Neural progenitor cell (in vitro differentiated cells): ENCODE measurements at regions not wholly inside any gene's neighbourhood (a gene's known extent, or its start where the extent isn't known, plus 50 kb on each side); places are given as distances from the start of the nearest gene placed in this dataset.

Experiments used
- DNase-seq: peaks from one replicate; pipeline ENCODE4 v3.0.0-alpha.2; 2016; ENCODE audit warnings: low spot score
- H2AFZ ChIP-seq: fragments of 200-600 bp; sonication (generic); replicated peaks from 2 replicates; pipeline ENCODE4 v1.6.1; 2016; ENCODE audit warnings: antibody characterized with exemption
- H3F3A ChIP-seq: fragments of 200-600 bp; sonication (generic); 2 replicates; pipeline ENCODE4 v1.6.1; 2016; ENCODE audit warnings: antibody characterized with exemption, low read depth
- H3K27ac ChIP-seq: fragments of 200-600 bp; sonication (generic); 2 replicates; pipeline ENCODE4 v1.5.1; 2016; ENCODE audit warnings: mild to moderate bottlenecking
- H3K27me3 ChIP-seq: fragments of 200-600 bp; sonication (generic); 2 replicates; pipeline ENCODE4 v1.6.1; 2016; ENCODE audit warnings: mild to moderate bottlenecking, moderate library complexity
- H3K36me3 ChIP-seq: fragments of 200-600 bp; sonication (generic); 2 replicates; pipeline ENCODE4 v1.5.1; 2016
- H3K4me1 ChIP-seq: fragments of 200-600 bp; sonication (generic); 2 replicates; pipeline ENCODE4 v1.6.1; 2016; ENCODE audit warnings: mixed run types
- H3K4me2 ChIP-seq: fragments of 200-600 bp; sonication (generic); 2 replicates; pipeline ENCODE4 v1.6.1; 2016
- H3K4me3 ChIP-seq: fragments of 200-600 bp; sonication (generic); 2 replicates; pipeline ENCODE4 v1.5.1; 2016
- H3K79me2 ChIP-seq: fragments of 200-600 bp; sonication (generic); 2 replicates; pipeline ENCODE4 v1.6.1; 2016; ENCODE audit warnings: low read depth
- H3K9ac ChIP-seq: fragments of 200-600 bp; sonication (generic); 2 replicates; pipeline ENCODE4 v1.6.1; 2016
- H3K9me3 ChIP-seq: fragments of 200-600 bp; sonication (generic); 2 replicates; pipeline ENCODE4 v1.5.1; 2016; ENCODE audit warnings: low read depth
- H4K20me1 ChIP-seq: fragments of 200-600 bp; sonication (generic); 2 replicates; pipeline ENCODE4 v1.6.1; 2016; ENCODE audit warnings: low read depth
- H3K27ac Mint-ChIP-seq: 3 replicates; pipeline ENCODE4 v1.8.0; 2021; ENCODE audit warnings: mixed read lengths
- H3K27me3 Mint-ChIP-seq: 2 replicates; pipeline ENCODE4 v1.8.0; 2022; ENCODE audit warnings: low read depth, mild to moderate bottlenecking, inconsistent platforms, moderate library complexity, mixed read lengths; ENCODE audit not compliant: insufficient read depth
- H3K36me3 Mint-ChIP-seq: 3 replicates; pipeline ENCODE4 v1.8.0; 2021; ENCODE audit warnings: mixed read lengths
- H3K4me1 Mint-ChIP-seq: 3 replicates; pipeline ENCODE4 v1.8.0; 2021; ENCODE audit warnings: mixed read lengths
- H3K4me3 Mint-ChIP-seq: 3 replicates; pipeline ENCODE4 v1.8.0; 2021; ENCODE audit warnings: mild to moderate bottlenecking, moderate library complexity, mixed read lengths
- H3K9me3 Mint-ChIP-seq: 3 replicates; pipeline ENCODE4 v1.8.0; 2020; ENCODE audit warnings: mixed read lengths
- CTCF ChIP-seq: fragments of 200-600 bp; sonication (generic); IDR thresholded peaks from 2 replicates; pipeline ENCODE4 v1.5.1; 2017; ENCODE audit warnings: antibody characterized with exemption, mild to moderate bottlenecking
- EZH2 ChIP-seq: fragments of 200-600 bp; sonication (generic); IDR thresholded peaks from 2 replicates; pipeline ENCODE4 v1.6.1; 2017; ENCODE audit warnings: antibody characterized with exemption, mild to moderate bottlenecking, moderate library complexity
- EZH2phosphoT487 ChIP-seq: fragments of 200-600 bp; sonication (generic); IDR thresholded peaks from 2 replicates; pipeline ENCODE4 v1.6.1; 2017; ENCODE audit warnings: antibody characterized with exemption

GRCh38 chr6:227812-228338, 64.4 kb upstream of the DUSP22 start:
- Histone ChIP-seq H3K79me2 (no peaks in the 10 kb centered on the region), H3K36me3 (no peaks in the 10 kb centered on the region), H3K4me3 (no peak overlapping the region), H3K27ac (no peak overlapping the region), H3K4me1 (peaks cover 6% of the 10 kb centered on the region), H3K27me3 (no peaks in the 10 kb centered on the region), H3K4me2 (no peak overlapping the region), H3K9ac (no peak overlapping the region), H3F3A (no peaks in the 10 kb centered on the region), H3K9me3 (no peaks in the 10 kb centered on the region), H2AFZ (no peak overlapping the region), H4K20me1 (no peaks in the 10 kb centered on the region)
- Mint-ChIP-seq H3K9me3 (peaks cover 3% of the 10 kb centered on the region), H3K36me3 (no peaks in the 10 kb centered on the region), H3K4me1 (peaks cover 12% of the 10 kb centered on the region), H3K27me3 (peaks cover 9% of the 10 kb centered on the region), H3K27ac (no peak overlapping the region), H3K4me3 (no peak overlapping the region)
- no peak for TF ChIP-seq EZH2phosphoT487
- TF ChIP-seq EZH2: no peak
- TF ChIP-seq CTCF: no peak
- no peak for DNase-seq

GRCh38 chr6:228881-229651, 63.2 kb upstream of the DUSP22 start:
- no peak overlapping the region for H3K27ac Mint-ChIP-seq
- no peaks in the 10 kb centered on the region for H3K36me3 ChIP-seq

GRCh38 chr6:231779-232178, 60.5 kb upstream of the DUSP22 start:
- H4K20me1 ChIP-seq: no peaks in the 10 kb centered on the region
- H3K36me3 ChIP-seq: no peaks in the 10 kb centered on the region
- peaks cover 3% of the 10 kb centered on the region for H3K9me3 Mint-ChIP-seq
- no peak overlapping the region for H3K9ac ChIP-seq
- H3K36me3 Mint-ChIP-seq: no peaks in the 10 kb centered on the region
- H3K4me3 ChIP-seq: no peak overlapping the region
- no peak overlapping the region for H3K4me3 Mint-ChIP-seq
- peaks cover 7% of the 10 kb centered on the region for H3K27me3 Mint-ChIP-seq
- H3K4me1 Mint-ChIP-seq: peaks cover 15% of the 10 kb centered on the region
- H3K4me1 ChIP-seq: peaks cover 14% of the 10 kb centered on the region
- TF ChIP-seq CTCF (no peak), EZH2 (no peak), EZH2phosphoT487 (no peak)
- no peak for DNase-seq
- no peak overlapping the region for H3K27ac Mint-ChIP-seq
- no peaks in the 10 kb centered on the region for H3K27me3 ChIP-seq
- no peak overlapping the region for H3K4me2 ChIP-seq
- no peak overlapping the region for H2AFZ ChIP-seq
- H3F3A ChIP-seq: peaks cover 8% of the 10 kb centered on the region
- H3K9me3 ChIP-seq: no peaks in the 10 kb centered on the region
- H3K79me2 ChIP-seq: no peaks in the 10 kb centered on the region
- no peak overlapping the region for H3K27ac ChIP-seq

More at GRCh38 chr6:228881-229651, 63.2 kb upstream of the DUSP22 start:
- no peak overlapping the region for H3K9ac ChIP-seq
- no peak for DNase-seq
- Mint-ChIP-seq H3K4me1 (peaks cover 2% of the 10 kb centered on the region), H3K4me3 (no peak overlapping the region), H3K36me3 (no peaks in the 10 kb centered on the region), H3K27me3 (peaks cover 9% of the 10 kb centered on the region), H3K9me3 (peaks cover 3% of the 10 kb centered on the region)
- H2AFZ ChIP-seq: no peak overlapping the region
- no peak overlapping the region for H3K4me3 ChIP-seq
- H3K4me2 ChIP-seq: no peak overlapping the region
- TF ChIP-seq CTCF (no peak), EZH2 (no peak), EZH2phosphoT487 (no peak)
- no peak overlapping the region for H3K27ac ChIP-seq
- no peaks in the 10 kb centered on the region for H3K9me3 ChIP-seq
- H3K4me1 ChIP-seq: no peaks in the 10 kb centered on the region
- no peaks in the 10 kb centered on the region for H4K20me1 ChIP-seq
- H3F3A ChIP-seq: no peaks in the 10 kb centered on the region
- H3K79me2 ChIP-seq: no peaks in the 10 kb centered on the region
- H3K27me3 ChIP-seq: no peaks in the 10 kb centered on the region
